ENCODE measurements at regions not wholly inside any gene's neighbourhood (a gene's known extent, or its start where the extent isn't known, plus 50 kb on each side); places are given as distances from the start of the nearest gene placed in this dataset.

- Histone ChIP-seq H3K9me3 (ENCODE audit: control insufficient read depth, insufficient read depth, low read depth, low read length) (no peaks in the 10 kb centered on the region), H3K36me3 (ENCODE audit: control insufficient read depth in 2 of 2, insufficient read depth in 1 of 2, low read length in 2 of 2) (no peaks in the 10 kb centered on the region), H3K27ac (ENCODE audit: extremely low read depth, low read depth, low read length) (no peak overlapping the region), H3K4me3 (ENCODE audit: low read depth, low read length) (no peak overlapping the region), H3K4me1 (ENCODE audit: control insufficient read depth, insufficient read depth, low read length) (no peaks in the 10 kb centered on the region)
- ChIA-PET CTCF (interaction anchor here (0.6 to 2.1 kb wide), 4 partner anchors 13 to 111 kb away, joined by 3 to 5 read pairs (median 4); no protein-coding TSS in a partner anchor), POLR2A (no interaction called here)
- TF ChIP-seq, protein P1, sequence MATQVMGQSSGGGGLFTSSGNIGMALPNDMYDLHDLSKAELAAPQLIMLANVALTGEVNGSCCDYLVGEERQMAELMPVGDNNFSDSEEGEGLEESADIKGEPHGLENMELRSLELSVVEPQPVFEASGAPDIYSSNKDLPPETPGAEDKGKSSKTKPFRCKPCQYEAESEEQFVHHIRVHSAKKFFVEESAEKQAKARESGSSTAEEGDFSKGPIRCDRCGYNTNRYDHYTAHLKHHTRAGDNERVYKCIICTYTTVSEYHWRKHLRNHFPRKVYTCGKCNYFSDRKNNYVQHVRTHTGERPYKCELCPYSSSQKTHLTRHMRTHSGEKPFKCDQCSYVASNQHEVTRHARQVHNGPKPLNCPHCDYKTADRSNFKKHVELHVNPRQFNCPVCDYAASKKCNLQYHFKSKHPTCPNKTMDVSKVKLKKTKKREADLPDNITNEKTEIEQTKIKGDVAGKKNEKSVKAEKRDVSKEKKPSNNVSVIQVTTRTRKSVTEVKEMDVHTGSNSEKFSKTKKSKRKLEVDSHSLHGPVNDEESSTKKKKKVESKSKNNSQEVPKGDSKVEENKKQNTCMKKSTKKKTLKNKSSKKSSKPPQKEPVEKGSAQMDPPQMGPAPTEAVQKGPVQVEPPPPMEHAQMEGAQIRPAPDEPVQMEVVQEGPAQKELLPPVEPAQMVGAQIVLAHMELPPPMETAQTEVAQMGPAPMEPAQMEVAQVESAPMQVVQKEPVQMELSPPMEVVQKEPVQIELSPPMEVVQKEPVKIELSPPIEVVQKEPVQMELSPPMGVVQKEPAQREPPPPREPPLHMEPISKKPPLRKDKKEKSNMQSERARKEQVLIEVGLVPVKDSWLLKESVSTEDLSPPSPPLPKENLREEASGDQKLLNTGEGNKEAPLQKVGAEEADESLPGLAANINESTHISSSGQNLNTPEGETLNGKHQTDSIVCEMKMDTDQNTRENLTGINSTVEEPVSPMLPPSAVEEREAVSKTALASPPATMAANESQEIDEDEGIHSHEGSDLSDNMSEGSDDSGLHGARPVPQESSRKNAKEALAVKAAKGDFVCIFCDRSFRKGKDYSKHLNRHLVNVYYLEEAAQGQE (tag by site-specific recombination; IDR thresholded peaks at IDR 0.05) = no peak
- TF ChIP-seq YY1 (tag by site-specific recombination; IDR thresholded peaks at IDR 0.05) (no peak), YY2 (tag by site-specific recombination; IDR thresholded peaks at IDR 0.05) (no peak), ZNF404 (tag by site-specific recombination; IDR thresholded peaks at IDR 0.05) (no peak), ZNF248 (tag by site-specific recombination; IDR thresholded peaks at IDR 0.05) (no peak), PBX3 (CRISPR knock-in tag; IDR thresholded peaks at IDR 0.05) (no peak), ZNF513 (tag by site-specific recombination; IDR thresholded peaks at IDR 0.05) (no peak), GLIS1 (tag by site-specific recombination; IDR thresholded peaks at IDR 0.05) (no peak), IKZF3 (tag by site-specific recombination; IDR thresholded peaks at IDR 0.05) (no peak)
- TF ChIP-seq, protein P2, sequence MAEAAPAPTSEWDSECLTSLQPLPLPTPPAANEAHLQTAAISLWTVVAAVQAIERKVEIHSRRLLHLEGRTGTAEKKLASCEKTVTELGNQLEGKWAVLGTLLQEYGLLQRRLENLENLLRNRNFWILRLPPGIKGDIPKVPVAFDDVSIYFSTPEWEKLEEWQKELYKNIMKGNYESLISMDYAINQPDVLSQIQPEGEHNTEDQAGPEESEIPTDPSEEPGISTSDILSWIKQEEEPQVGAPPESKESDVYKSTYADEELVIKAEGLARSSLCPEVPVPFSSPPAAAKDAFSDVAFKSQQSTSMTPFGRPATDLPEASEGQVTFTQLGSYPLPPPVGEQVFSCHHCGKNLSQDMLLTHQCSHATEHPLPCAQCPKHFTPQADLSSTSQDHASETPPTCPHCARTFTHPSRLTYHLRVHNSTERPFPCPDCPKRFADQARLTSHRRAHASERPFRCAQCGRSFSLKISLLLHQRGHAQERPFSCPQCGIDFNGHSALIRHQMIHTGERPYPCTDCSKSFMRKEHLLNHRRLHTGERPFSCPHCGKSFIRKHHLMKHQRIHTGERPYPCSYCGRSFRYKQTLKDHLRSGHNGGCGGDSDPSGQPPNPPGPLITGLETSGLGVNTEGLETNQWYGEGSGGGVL (tag by site-specific recombination; IDR thresholded peaks at IDR 0.05) = no peak
- TF ChIP-seq, protein P3, sequence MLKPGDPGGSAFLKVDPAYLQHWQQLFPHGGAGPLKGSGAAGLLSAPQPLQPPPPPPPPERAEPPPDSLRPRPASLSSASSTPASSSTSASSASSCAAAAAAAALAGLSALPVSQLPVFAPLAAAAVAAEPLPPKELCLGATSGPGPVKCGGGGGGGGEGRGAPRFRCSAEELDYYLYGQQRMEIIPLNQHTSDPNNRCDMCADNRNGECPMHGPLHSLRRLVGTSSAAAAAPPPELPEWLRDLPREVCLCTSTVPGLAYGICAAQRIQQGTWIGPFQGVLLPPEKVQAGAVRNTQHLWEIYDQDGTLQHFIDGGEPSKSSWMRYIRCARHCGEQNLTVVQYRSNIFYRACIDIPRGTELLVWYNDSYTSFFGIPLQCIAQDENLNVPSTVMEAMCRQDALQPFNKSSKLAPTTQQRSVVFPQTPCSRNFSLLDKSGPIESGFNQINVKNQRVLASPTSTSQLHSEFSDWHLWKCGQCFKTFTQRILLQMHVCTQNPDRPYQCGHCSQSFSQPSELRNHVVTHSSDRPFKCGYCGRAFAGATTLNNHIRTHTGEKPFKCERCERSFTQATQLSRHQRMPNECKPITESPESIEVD (tag by site-specific recombination; IDR thresholded peaks at IDR 0.05) = no peak
- TF ChIP-seq, protein P4, sequence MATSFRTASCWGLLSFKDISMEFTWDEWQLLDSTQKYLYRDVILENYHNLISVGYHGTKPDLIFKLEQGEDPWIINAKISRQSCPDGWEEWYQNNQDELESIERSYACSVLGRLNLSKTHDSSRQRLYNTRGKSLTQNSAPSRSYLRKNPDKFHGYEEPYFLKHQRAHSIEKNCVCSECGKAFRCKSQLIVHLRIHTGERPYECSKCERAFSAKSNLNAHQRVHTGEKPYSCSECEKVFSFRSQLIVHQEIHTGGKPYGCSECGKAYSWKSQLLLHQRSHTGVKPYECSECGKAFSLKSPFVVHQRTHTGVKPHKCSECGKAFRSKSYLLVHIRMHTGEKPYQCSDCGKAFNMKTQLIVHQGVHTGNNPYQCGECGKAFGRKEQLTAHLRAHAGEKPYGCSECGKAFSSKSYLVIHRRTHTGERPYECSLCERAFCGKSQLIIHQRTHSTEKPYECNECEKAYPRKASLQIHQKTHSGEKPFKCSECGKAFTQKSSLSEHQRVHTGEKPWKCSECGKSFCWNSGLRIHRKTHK (tag by site-specific recombination; IDR thresholded peaks at IDR 0.05) = no peak
These were observed 129.1 kb downstream of the SNX19 start for GRCh38 chr11:130787092-130787616.
